Inflammatory macrophage treated with lipopolysaccharide for 1 hour (primary cell): ENCODE measurements at regions not wholly inside any gene's neighbourhood (a gene's known extent, or its start where the extent isn't known, plus 50 kb on each side); places are given as distances from the start of the nearest gene placed in this dataset.
"Not testable (repeated sequence)": the region's sequence is repeated elsewhere in the genome, so short reads cannot be mapped to it uniquely, and the experiment has no call there.

Experiments used
- DNase-seq, 2 donors: peaks; one replicate each; pipeline ENCODE4 v3.0.0-alpha.2; 2020 to 2022

DNA sequence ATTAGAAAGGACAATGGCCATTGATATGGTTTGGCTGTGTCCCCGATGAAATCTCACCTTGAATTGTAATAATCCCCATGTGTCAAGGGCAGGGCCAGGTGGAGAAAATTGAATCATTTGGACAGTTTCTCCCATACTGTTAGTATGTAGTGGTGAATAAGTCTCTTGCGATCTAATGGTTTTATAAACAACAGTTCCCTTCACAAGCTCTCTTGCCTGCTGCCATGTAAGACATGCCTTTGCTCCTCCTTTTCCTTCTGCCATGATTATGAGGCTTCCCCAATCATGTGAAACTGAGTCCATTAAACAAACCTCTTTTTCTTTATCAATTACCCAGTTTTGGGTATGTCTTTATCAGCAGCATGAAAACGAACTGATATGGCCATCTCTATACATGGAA is 302.7 kb downstream of the SFMBT2 start:
- DNase-seq, result no peak

DNA sequence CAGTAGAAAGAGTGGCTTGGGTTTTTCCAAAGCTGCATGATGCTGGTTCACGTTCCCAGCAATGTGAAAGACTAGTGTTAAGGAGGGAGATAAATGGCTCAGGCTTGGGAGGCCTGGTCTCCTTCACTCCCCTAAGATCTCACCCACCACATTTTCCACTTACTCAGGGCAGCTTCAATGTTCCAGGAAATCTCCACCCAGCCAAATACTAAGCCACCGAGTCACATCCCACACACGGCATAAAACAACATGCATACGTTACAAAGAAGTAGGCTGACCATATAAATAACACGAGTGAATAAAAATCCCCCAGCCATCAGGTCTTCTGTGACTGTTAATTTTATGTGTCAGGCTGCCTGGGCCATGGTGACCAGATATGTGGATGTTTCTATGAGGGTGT is 303.5 kb downstream of the SFMBT2 start:
- no peak for DNase-seq

DNA sequence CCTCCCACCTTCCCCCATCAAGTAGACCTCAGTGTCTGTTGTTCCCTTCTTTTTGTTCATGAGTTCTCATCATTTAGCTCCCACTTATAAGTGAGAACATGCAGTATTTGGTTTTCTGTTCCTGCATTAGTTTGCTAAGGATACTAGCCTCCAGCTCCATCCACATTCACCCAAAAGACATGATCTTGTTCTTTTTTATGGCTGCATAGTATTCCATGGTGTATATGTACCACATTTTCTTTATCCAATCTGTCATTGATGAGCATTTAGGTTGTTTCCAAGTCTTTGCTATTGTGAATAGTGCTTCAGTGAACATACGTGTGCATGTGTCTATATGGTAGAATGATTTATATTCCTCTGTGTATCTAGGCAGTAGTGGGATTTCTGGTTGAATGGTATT is 306.5 kb downstream of the SFMBT2 start:
- DNase-seq, result not testable (repeated sequence)

DNA sequence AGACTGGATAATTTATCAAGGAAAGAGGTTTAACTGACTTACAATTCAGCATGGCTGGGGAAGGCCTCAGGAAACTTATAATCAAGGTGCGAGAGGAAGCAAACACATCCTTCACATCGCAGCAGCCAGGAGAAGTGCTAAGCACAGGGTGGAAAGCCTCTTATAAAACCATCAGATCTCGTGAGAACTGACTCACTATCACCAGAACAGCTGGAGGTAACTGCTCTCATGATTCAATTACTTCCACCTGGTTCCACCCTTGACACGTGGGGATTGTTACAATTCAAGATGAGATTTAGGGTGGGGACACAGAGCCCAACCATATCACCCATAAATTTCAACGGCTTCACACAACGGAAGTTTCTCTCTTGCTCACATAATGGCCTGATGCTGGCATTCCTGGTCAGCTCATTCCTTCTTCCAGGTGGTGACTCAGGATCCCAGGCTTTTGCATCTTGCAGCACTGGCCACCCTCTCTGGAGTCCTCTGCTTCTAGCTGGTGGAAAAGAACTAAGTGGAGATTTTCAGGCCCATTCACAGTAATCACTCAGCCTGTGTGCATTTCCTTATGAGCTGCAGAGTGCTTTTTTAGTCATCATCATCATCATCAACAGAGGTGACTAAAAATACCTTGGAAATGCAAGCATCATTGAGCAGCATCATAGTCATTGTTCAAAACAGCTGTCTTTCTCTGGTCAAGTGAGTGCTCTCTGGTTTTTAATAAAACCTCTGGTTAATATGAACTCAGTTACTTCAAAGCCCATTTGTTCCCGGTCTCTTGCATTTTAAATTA is 308.1 kb downstream of the SFMBT2 start:
- no peak for DNase-seq

DNA sequence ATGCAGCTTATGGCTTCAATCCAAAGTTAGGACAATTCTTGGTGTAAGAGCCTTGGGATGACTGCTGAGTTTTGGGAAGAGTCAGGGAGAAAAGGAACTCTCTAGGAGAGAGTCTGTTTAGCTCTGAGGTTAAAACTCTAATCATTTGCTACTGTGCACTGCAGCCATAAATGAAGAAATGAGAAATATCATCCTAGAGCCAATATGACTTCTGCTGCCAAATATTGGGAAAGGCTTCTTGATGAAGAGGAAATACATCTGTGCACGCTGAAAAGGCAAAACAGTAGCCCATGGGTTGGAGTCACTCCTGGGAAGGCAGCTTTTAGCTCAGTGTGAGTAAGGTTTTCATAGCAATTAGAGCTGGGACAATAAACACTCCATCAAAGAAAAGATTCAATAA is 308.8 kb downstream of the SFMBT2 start:
- no peak for DNase-seq

DNA sequence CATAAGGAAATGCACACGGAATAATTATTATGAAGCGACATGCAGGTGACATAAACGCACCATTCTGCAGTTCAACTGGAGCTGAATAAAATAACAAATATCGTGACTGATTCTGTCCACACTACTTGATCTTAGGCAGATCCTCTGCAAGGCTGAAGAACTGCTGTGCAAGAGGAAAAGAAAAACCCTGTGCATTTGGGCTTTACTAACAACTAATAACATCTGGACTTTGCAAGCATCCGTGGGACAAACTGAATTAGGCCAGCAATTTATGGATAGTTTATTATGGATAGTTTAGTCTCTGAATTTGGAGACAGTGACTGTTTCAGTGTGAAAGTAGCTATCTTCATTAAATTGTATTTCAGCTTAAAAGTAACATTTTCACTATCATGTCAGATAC is 309.4 kb downstream of the SFMBT2 start:
- DNase-seq, result no peak

DNA sequence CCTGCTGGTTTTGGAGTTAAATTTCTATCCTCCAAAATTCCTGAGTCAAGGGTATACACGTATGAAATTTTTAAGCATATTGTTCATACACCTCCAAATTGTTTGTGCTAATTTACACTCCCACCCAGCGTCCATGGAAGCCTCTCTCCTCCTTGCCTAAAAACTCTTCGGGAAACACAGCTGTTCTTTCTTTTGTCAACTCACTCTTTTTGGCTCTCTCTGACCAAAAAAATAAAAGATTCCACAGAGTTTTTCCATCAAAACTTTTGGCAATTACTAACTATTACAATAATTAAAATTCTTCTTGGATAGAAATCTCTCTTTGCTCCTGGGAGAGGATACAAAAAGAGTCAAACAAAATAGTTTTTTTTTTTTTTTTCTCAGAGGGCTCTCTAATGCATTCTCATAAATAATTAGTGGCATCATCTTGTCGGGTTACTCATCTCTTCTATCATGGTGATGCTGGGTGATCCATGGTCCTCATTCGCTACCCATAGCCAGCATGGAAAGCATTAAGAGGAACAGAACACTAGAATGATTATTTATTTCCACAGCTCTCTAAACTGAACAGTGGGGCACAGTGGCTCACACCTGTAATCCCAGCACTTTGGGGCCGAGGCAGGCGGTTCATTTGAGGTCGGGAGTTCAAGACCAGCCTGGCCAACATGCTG is 310.7 kb downstream of the SFMBT2 start:
- no peak for DNase-seq

DNA sequence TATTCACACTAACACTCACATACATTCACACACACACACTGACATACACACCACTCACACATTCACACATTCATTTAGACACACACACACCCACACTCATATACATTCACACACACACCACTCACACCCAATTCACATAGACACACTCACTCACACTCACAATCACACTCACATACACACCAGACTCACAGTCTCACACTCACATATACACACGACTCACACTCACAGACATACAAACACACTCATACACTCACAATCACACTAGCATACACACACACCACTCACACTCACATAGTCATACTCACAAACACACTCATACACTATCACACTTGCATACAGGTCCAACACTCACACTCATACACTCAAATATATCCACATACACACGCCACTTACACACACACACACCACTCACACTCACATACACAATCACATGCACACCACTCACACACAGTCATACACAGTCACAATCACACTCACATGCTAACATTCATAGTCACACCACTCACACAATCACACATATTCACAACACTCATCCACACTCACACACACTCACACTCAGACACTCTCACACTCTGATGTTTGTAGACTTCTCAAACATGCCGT is 312.6 kb downstream of the SFMBT2 start:
- no peak for DNase-seq

DNA sequence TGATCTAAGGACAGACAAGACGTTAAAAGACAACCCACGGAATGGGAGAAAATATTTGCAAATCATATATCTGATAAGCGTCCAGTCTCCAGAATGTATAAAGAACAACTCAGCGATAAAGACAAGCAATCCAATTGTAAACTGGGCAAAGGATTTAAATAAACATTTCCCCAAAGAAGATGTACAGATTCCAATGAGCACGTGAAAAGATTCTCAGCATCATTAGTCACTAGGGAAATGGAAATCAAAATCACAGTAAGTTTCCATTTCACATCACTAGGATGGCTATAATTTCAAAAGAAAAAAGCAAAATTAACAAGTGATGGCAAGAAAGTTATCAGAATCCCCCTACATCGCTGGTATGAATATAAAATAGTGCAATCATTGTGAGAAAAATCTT is 316.1 kb downstream of the SFMBT2 start:
- DNase-seq, result no peak

DNA sequence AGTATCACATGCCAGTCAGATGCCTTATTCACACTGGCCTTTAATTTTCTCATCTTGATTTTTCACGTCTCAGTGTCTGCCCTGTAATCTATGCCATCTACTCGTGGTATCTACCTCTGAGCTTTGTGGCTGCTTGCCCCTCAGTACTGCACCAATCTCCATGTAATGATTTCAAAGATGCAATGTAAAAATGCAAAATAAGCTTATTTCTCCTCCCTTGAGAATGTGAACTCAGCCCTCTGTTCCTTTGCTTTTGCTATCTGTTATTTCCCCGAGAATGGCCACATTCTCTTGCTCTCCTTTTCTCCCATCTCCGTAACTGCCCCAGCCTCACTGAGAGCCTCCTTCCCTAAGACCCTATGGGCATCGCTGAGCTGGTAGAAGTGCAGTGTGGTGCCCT is 317.5 kb downstream of the SFMBT2 start:
- no peak for DNase-seq

DNA sequence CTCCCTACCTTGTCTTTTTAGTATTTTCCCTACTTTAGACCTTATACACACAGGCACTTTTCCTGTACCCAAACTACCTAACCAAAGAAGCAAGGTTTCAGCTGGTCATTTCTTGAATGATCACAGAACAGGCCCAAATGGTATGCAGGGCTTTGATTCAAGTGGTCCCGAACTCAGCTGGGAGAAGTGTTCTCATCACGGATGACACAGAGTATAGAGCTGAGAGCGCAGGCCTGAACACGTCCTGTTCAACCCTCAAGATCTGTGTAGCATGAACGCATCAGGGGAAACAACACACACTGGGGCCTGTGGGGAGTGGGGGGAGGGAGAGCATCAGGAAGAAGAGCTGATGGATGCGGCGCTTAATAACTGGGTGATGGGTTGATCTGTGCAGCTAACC is 318.2 kb downstream of the SFMBT2 start:
- DNase-seq, result no peak

DNA sequence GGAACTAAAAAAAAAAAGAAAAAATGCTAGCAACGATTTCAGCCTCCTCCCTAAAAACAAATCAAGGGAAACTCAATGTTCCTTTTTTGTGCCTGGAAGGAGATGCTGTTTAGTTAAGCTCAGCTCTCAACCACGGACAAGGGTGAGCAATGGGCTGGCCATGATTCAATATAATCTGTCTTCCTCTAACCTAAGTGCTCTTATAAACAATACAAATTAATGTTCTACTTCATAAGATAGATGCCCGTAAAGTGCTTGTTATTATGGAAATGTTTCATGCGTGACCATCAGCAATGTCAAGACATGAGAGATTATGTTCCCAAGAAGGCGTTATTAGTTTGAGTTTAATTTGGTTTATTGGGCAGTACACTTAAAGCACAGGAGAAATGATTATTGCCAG is 320.3 kb downstream of the SFMBT2 start:
- no peak for DNase-seq

DNA sequence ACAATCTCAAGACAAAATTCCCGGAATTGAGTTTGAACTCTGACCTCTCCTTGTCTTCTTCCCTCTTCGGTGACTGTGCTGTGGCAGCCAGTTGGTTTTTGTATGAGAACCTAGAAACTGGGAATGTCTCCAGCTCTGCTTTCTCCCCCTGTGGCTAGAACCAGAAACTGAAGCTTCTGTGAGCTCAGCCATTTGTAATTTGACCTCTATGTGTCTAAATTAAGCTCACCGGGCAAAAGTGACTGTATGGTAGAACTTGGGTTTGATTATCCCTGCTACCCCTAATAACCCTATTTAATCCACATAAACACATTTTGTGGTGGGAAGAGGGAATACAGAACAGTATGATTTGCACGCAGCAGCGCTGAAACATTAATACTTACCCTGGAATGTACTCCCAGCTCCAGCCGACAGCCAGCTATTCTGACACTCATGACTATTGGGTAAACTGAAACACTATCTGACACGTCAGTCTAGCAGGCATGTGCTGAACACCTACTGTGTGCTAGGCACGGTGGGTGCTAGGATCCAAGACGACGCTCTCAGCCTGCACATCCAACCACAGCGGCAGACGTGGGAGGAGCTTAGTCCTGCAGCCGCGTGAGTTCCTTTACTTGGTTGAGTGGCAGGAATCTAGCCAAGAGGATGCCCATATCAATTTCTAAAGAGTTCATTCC is 324.8 kb downstream of the SFMBT2 start:
- no peak for DNase-seq

DNA sequence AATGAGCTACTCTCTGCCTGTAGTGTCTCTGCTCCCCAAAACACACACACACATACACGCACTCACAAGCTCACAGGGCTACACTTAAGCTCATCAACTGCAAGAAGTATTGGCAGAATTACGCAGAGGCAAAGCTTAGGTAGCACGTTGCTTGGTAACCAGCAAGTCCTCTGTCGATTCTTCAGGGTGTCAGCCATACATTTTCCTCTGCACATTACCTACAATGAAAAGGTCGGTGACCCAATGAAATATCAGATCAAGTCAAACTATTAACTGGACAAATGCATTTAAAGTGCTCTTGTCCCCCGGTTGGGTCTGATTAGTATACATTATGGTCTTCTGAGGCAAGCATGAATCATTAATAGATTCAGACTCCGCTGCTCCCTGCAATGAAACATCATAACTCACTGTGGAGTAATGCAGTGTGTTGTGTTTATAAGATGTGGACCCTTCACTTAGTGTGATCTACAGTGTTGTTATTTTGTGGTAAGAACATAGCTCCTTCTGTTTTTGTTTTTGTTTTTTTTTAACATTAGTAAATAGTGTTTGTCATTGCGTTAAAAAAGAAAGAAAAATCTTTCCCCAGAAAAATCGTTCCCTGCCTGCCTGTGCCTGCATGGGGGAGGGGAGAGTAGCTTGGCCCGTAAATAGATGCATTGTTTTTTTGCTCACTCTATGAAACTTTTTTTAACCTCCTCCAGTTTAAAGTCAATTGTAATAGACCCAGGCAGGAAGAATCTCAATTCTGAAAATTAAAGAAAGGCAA is 325.5 kb downstream of the SFMBT2 start:
- DNase-seq, result no peak

DNA sequence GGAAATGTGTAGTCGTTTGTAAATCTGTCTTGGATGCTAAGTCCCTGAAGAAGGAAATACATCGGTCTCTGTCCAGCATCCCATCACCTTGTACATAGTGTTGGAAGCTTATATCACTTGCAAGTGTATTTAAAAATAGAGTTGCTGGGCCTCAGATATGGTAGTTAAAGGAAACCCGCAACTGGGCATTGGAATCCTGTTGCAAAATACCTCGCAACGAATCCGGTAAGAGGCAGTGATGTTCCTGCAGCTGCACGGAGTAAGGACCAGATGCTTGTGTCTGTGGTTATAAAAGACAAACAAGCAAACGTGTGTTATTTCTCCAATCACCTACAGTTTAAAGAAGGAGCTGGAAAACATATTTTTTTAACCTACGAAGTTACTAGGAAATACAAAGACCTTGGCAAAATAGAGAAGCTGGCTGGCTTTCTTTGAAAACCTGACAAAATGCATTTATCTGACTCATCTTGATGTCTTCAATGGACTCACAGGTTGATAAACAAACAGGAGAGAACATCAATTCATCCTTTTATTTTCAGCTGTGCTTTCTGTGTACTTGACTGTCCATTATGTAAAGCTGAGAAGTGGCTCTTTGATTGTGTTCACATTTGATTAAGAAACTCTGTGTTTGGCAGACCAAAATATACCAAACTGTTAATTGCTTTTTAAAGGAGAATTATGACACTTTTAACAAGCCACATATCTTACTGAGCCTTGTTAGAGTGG is 326.4 kb downstream of the SFMBT2 start:
- no peak for DNase-seq

DNA sequence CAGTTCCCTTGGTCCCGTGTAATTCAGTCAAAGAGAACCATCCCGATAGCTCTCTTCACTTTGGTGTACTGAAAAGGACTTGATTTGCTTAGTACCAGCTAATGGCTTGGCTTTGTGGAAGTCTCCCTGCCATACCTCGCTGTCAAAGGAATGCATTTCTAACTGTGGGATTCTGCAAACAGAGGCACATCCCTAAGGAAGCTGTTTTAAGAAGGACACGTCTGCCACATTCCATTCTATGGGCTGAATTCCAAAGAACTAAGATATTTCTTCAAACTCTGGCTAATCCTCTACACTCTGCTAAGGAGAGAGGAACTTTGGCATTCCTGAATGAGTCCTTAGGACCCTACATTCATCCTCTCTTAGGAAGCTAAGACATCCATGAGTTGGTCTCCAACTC is 327.9 kb downstream of the SFMBT2 start:
- DNase-seq, result no peak

DNA sequence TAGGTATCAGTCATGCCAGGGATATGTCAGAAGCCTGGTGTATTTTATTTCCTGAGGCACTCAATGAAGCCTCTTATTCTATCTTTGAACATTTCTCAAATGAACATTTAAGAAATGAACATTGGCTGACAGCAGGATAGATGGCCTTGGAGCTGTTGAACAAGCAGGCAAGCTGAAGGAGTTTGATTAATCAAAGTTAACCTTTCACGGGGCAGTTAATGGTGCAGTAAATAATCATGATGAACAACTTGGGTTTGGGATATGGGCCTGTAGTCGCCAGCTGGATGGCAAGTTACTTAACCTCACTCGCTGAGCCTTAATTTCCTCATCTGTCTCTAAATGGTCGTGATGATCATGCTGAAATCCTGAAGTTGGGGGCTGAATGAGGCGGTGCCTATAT is 333.0 kb downstream of the SFMBT2 start:
- DNase-seq, result no peak

DNA sequence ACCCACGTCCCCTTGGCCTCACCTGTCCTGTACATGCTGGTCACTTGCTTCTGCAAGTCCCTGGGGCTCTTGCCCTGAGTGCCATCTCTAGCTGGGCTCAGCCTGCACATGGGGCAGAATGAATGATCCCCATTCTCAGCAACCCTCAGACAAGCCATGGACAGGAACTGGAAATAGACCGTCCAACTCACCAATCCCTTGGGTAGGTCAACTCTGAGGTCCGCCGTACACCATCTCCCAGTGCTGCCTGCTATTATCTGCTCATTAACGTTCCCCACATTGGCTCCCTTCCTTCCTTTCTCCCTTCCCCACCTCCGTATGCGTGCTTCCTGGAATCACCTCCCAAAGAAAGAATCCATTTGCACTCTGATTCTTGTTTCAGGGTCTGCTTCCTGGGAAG is 335.0 kb downstream of the SFMBT2 start:
- DNase-seq, result no peak

DNA sequence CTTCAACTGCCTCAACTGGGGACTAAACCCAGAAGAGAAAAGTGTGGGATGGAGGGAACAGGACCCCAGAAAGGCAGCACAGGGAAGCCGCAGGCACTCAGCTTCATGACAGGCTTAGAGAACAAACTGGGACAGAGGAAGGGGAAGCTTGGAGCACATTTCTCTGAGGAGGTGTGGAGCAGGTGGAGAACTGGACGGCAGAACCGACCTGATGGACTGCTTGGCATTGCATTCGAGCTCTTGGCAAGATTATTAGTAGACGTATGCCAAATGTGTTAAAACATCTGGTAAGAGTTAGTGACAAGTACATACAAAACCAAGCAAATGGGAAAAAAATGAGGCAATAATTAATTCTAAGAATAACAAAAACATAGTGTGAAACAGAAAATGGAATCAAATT is 335.7 kb downstream of the SFMBT2 start:
- DNase-seq, result no peak

DNA sequence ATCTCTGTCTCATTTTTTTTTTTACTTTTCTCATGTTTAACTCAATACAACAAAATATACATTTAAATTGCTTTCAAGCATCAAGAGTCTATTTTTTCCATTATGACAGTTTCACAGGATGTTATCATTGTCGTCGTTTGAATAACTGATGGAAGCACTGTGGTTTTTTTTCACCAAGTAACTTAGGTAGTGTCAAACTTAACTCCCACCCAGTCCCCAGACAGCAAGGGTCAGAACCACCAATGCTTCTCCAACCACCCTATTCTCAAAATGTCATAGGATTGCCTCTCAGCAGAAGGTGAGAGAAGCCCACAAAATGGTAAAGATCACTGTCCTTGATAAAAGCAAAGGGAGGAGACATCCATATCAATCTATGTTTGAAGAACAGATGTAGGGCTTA is 339.4 kb downstream of the SFMBT2 start:
- no peak for DNase-seq

DNA sequence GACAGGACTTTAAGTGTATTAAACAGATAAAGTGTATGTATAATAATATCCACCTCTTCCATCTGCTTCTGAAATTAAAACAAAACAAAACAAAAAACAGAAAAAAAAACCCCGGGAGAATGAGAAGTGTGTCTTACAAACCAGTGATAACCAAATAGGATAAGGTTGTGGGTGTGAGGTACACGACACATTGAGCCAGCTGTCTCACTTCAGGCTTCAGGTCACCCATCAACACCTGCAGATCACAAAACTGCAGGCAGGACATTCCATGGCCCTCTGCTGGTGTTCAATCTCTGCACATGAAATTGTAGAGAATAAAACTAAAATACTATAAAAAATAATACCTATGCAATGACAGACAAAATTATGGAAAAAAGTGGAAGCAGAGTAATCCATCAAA is 339.9 kb downstream of the SFMBT2 start:
- no peak for DNase-seq

DNA sequence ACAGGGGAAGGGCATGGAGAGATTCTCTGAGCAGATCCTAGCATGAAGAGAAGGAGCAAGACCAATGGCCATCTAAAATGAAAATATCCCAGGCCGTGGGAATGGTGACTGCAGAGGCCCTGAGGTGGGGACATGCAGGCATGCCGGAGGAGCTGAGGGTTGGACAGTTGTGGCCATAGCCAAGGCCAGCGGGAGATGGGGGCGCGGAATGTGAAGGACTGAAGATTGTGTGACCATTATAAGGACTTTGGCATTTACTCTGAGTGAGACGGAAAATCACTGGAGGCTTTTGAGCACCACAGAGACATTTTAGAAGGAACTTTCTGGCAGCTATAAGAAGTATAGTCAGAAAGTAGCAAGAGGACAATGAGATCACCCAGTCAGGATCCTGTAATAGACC is 341.1 kb downstream of the SFMBT2 start:
- DNase-seq, result no peak
